ENCODE measurements at regions not wholly inside any gene's neighbourhood (a gene's known extent, or its start where the extent isn't known, plus 50 kb on each side); places are given as distances from the start of the nearest gene placed in this dataset.

GRCh38 chr3:160171813-160172212, 53.4 kb upstream of the C3orf80 start:
- ChIA-PET POLR2A (interaction anchor here (0.8 kb wide), 1 partner anchor 78 kb away, joined by 3 read pairs; no protein-coding TSS in a partner anchor), CTCF (ENCODE audit: unreplicated experiment) (no interaction called here)
- TF ChIP-seq CTCF (conservative IDR thresholded peaks at IDR 0.05; ENCODE audit: low read length) (no peak), EZH2phosphoT487 (IDR thresholded peaks at IDR 0.05; ENCODE audit: borderline replicate concordance, low read depth, low read length) (no peak)
- Histone ChIP-seq H3K9me2 (ENCODE audit: insufficient read depth, low read length) (no peaks in the 10 kb centered on the region), H3K4me2 (ENCODE audit: low read length) (no peak overlapping the region), H4K20me1 (ENCODE audit: insufficient read depth, low read length) (no peaks in the 10 kb centered on the region), H3K27ac (ENCODE audit: low read depth, low read length, poor library complexity, severe bottlenecking) (no peak overlapping the region), H3K4me3 (ENCODE audit: low read depth, low read length, poor library complexity, severe bottlenecking) (no peak overlapping the region), H3K79me2 (ENCODE audit: insufficient read depth, low read depth, low read length) (no peaks in the 10 kb centered on the region), H3K4me1 (ENCODE audit: insufficient read depth, low read length, poor library complexity, severe bottlenecking) (no peaks in the 10 kb centered on the region), H2AFZ (ENCODE audit: low read length) (no peak overlapping the region), H3K36me3 (ENCODE audit: insufficient read depth, low read length) (no peaks in the 10 kb centered on the region), H3K9me3 (ENCODE audit: low read length) (no peaks in the 10 kb centered on the region)
- DNase-seq (ENCODE audit: low spot score), result no peak
- intact Hi-C loops (cut with micrococcal nuclease; ENCODE audit: unreplicated experiment), result no loop called here
- BruUV-seq (replicated peaks), result no TSS peak

- H4K20me1 ChIP-seq (ENCODE audit: insufficient read depth, low read length), result no peaks in the 10 kb centered on the region
- no peaks in the 10 kb centered on the region for H3K36me3 ChIP-seq (ENCODE audit: insufficient read depth, low read length)
- no peak for TF ChIP-seq CTCF (conservative IDR thresholded peaks at IDR 0.05; ENCODE audit: low read length)
- TF ChIP-seq EZH2phosphoT487 (IDR thresholded peaks at IDR 0.05; ENCODE audit: borderline replicate concordance, low read depth, low read length), result no peak
- no peak overlapping the region for H2AFZ ChIP-seq (ENCODE audit: low read length)
- intact Hi-C loops (cut with micrococcal nuclease; ENCODE audit: unreplicated experiment), result no loop called here
- H3K9me3 ChIP-seq (ENCODE audit: low read length), result no peaks in the 10 kb centered on the region
- DNase-seq (ENCODE audit: low spot score), result no peak
- no TSS peak for BruUV-seq (replicated peaks)
- no peak overlapping the region for H3K4me2 ChIP-seq (ENCODE audit: low read length)
- H3K4me3 ChIP-seq (ENCODE audit: low read depth, low read length, poor library complexity, severe bottlenecking), result no peak overlapping the region
- H3K4me1 ChIP-seq (ENCODE audit: insufficient read depth, low read length, poor library complexity, severe bottlenecking), result no peaks in the 10 kb centered on the region
- POLR2A ChIA-PET, result no interaction called here
- no peak overlapping the region for H3K27ac ChIP-seq (ENCODE audit: low read depth, low read length, poor library complexity, severe bottlenecking)
- H3K79me2 ChIP-seq (ENCODE audit: insufficient read depth, low read depth, low read length), result no peaks in the 10 kb centered on the region
- no peaks in the 10 kb centered on the region for H3K9me2 ChIP-seq (ENCODE audit: insufficient read depth, low read length)
- CTCF ChIA-PET (ENCODE audit: unreplicated experiment), result no interaction called here
Observed at GRCh38 chr3:160174621-160175020, 50.6 kb upstream of the C3orf80 start.
